ENCODE measurements at regions not wholly inside any gene's neighbourhood (a gene's known extent, or its start where the extent isn't known, plus 50 kb on each side); places are given as distances from the start of the nearest gene placed in this dataset.

- H3K36me3 ChIP-seq, result no peaks in the 10 kb centered on the region
- intact Hi-C loops (cut with DNase I), result no loop called here
- TF ChIP-seq, protein P1, sequence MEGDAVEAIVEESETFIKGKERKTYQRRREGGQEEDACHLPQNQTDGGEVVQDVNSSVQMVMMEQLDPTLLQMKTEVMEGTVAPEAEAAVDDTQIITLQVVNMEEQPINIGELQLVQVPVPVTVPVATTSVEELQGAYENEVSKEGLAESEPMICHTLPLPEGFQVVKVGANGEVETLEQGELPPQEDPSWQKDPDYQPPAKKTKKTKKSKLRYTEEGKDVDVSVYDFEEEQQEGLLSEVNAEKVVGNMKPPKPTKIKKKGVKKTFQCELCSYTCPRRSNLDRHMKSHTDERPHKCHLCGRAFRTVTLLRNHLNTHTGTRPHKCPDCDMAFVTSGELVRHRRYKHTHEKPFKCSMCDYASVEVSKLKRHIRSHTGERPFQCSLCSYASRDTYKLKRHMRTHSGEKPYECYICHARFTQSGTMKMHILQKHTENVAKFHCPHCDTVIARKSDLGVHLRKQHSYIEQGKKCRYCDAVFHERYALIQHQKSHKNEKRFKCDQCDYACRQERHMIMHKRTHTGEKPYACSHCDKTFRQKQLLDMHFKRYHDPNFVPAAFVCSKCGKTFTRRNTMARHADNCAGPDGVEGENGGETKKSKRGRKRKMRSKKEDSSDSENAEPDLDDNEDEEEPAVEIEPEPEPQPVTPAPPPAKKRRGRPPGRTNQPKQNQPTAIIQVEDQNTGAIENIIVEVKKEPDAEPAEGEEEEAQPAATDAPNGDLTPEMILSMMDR (IDR thresholded peaks at IDR 0.05), result no peak
These were observed 203.8 kb downstream of the PTPRC start for GRCh38 chr1:198842686-198843085.

GRCh38 chr1:198845271-198845670 is 206.4 kb downstream of the PTPRC start:
- Histone ChIP-seq H3K4me1 (no peaks in the 10 kb centered on the region), H3K4me3 (no peak overlapping the region), H3K27ac (no peak overlapping the region), H3K9me3 (no peaks in the 10 kb centered on the region), H3K27me3 (no peaks in the 10 kb centered on the region), H3K36me3 (no peaks in the 10 kb centered on the region)
- TF ChIP-seq, protein P1 (IDR thresholded peaks at IDR 0.05), result no peak
- intact Hi-C loops (cut with DNase I), result no loop called here
- no peak for DNase-seq (ENCODE audit: low spot score in 2 of 2)

More at GRCh38 chr1:198842686-198843085, 203.8 kb downstream of the PTPRC start:
- Histone ChIP-seq H3K4me3 (no peak overlapping the region), H3K27ac (no peak overlapping the region), H3K9me3 (no peaks in the 10 kb centered on the region), H3K4me1 (no peaks in the 10 kb centered on the region), H3K27me3 (no peaks in the 10 kb centered on the region)
- no peak for DNase-seq (ENCODE audit: low spot score in 2 of 2)

- Histone ChIP-seq H3K27ac (no peak overlapping the region), H3K27me3 (no peaks in the 10 kb centered on the region), H3K36me3 (no peaks in the 10 kb centered on the region), H3K4me3 (no peak overlapping the region), H3K4me1 (no peaks in the 10 kb centered on the region), H3K9me3 (no peaks in the 10 kb centered on the region)
- DNase-seq (ENCODE audit: low spot score in 2 of 2), result no peak
- intact Hi-C loops (cut with DNase I), result no loop called here
- TF ChIP-seq, protein P1 (IDR thresholded peaks at IDR 0.05), result no peak
These were observed 207.0 kb downstream of the PTPRC start for GRCh38 chr1:198845851-198846250.

- H3K9me3 ChIP-seq, result no peaks in the 10 kb centered on the region
- TF ChIP-seq, protein P1 (IDR thresholded peaks at IDR 0.05), result no peak
- H3K27ac ChIP-seq, result no peak overlapping the region
- no peaks in the 10 kb centered on the region for H3K4me1 ChIP-seq
- intact Hi-C loops (cut with DNase I), result no loop called here
- DNase-seq (ENCODE audit: low spot score in 2 of 2), result no peak
- H3K36me3 ChIP-seq, result no peaks in the 10 kb centered on the region
- H3K4me3 ChIP-seq, result no peak overlapping the region
- H3K27me3 ChIP-seq, result no peaks in the 10 kb centered on the region
These were observed 207.7 kb downstream of the PTPRC start for GRCh38 chr1:198846556-198846955.

DNA sequence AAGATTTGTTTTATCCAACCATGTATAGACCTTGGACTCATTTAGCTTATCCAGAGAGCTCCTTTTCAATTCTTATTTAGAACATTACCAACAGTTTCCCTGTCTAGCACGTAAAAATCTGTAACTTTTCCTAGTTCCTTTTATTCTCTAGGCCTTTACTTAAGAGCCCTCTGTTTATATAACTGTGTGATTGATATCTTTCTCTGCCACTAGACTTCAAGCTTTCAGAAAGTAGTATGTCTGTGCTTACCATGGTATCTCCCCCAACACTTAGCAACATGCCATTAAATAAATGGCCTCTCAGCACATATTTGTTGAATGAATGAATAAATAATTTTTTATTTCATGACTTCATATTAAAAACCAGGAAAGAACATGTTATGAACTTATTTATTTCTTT is 209.4 kb downstream of the PTPRC start:
- Histone ChIP-seq H3K4me3 (no peak overlapping the region), H3K27me3 (no peaks in the 10 kb centered on the region), H3K9me3 (no peaks in the 10 kb centered on the region), H3K27ac (no peak overlapping the region), H3K36me3 (no peaks in the 10 kb centered on the region), H3K4me1 (no peaks in the 10 kb centered on the region)
- intact Hi-C loops (cut with DNase I), result no loop called here
- TF ChIP-seq, protein P1 (IDR thresholded peaks at IDR 0.05), result no peak
- no peak for DNase-seq (ENCODE audit: low spot score in 2 of 2)

DNA sequence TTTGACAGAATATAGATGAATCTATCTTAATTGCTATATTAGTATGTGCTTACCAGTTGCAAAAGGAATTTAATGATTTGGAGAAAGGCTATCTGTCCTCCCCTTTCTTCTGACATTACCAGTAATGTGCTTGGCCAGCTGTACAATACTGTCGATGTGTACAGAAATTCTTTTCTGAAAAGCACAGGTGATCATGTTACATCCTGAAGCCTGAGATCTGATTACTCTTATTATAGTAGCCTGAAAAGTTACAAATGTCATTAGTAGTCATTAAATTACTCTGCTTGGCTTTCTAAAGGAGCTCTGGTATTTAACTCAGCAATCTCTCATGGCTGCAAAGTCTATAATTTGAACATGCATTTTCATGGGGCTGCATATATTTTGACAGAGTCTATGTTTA is 209.8 kb downstream of the PTPRC start:
- TF ChIP-seq, protein P1 (IDR thresholded peaks at IDR 0.05), result no peak
- no peaks in the 10 kb centered on the region for H3K36me3 ChIP-seq
- no peaks in the 10 kb centered on the region for H3K9me3 ChIP-seq
- H3K27ac ChIP-seq, result no peak overlapping the region
- no peaks in the 10 kb centered on the region for H3K27me3 ChIP-seq
- no peaks in the 10 kb centered on the region for H3K4me1 ChIP-seq
- no peak overlapping the region for H3K4me3 ChIP-seq
- intact Hi-C loops (cut with DNase I), result no loop called here
- no peak for DNase-seq (ENCODE audit: low spot score in 2 of 2)

Data from ascending aorta (tissue), 2 donors.